NCI-H2107 (cell line): ENCODE measurements at regions not wholly inside any gene's neighbourhood (a gene's known extent, or its start where the extent isn't known, plus 50 kb on each side); places are given as distances from the start of the nearest gene placed in this dataset.
A peak's percentile ranks its signal among the peaks of the same experiment; 100 is the strongest.
"Not testable (repeated sequence)": the region's sequence is repeated elsewhere in the genome, so short reads cannot be mapped to it uniquely, and the experiment has no call there.

ENCODE experiments used
- DNase-seq: peaks from one replicate; lab custom pipeline; 2025; lab: John Stamatoyannopoulos, UW

DNA sequence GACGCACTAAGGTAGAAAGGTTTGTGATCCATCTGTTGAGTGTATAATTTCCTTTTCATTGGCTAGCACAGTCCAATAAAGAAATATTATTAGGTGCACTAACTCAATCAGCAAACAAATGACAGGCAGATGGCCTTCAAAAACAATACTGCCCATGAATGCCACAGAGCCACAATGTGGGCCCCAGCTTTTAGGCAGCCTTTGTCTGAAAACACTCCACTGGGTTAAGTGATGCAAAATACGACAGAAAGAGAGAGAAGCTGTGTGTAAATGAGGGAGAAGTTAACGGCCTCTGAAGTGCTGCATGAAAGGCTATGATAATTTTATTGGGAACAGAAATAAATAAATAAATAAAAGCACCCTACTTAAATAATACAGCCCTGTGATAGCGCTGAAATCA is 274.6 kb downstream of the NKX6-1 start:
- peak; percentile 28 for DNase-seq

DNA sequence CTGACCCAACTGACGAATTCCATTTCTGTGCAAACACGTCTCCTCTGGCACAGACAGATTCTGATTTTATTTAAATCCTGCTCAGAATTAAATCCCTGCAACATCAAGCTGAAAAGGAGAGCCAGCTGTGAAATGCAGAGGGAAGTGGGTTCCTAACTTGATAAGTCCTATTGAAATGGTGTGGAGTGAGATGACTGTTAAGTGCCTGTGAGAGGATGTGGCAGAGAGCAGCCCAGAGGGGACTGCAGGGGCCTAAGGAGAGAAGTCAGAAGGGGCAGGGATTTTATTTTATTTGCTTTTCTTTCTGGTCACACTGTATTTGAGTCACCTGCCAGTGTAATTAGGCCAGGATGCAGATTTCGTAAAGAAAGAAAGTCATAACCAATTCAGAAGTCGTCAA is 277.4 kb downstream of the NKX6-1 start:
- no peak for DNase-seq

GRCh38 chr4:84220990-84221389 is 278.1 kb downstream of the NKX6-1 start:
- DNase-seq, result no peak

GRCh38 chr4:84219656-84220055 is 279.4 kb downstream of the NKX6-1 start:
- DNase-seq, result no peak

GRCh38 chr4:84218031-84218430 is 281.1 kb downstream of the NKX6-1 start:
- no peak for DNase-seq

GRCh38 chr4:84215217-84215616 is 283.9 kb downstream of the NKX6-1 start:
- no peak for DNase-seq

DNA sequence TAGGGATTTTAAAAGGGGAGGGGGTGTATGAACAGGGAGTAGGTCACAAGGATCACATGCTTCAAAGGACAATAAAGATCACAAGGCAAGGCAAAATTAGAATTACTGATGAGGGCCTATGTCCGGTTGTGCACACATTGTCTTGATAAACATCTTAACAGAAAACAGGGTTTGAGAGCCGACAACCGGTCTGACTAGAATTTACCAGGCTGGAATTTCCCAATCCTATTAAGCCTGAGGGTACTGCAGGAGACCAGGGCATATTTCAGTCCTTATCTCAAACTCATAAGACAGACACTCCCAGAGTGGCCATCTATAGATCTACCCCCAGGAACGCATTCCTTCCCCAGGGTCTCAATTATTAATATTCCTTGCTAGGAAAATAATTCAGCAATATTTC is 292.9 kb downstream of the NKX6-1 start:
- DNase-seq, result not testable (repeated sequence)

DNA sequence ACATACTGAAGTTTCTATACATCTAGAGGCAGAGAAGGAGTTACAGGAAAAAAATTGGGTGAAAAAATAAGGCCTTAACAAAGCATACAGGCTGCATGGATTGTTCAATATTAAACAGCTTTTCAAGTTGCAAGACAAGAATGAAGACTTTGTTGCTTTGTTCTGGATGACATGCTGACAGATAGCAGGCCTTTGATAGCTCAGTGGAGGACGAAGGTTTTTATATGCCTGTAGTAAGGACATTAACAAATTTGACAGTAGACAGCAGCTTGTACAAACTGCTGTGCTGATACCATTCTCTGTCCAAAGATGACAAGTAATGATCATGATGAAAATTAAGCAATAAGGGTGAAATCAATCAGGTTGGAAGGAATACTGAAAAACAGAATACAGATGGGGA is 309.9 kb downstream of the NKX6-1 start:
- no peak for DNase-seq

DNA sequence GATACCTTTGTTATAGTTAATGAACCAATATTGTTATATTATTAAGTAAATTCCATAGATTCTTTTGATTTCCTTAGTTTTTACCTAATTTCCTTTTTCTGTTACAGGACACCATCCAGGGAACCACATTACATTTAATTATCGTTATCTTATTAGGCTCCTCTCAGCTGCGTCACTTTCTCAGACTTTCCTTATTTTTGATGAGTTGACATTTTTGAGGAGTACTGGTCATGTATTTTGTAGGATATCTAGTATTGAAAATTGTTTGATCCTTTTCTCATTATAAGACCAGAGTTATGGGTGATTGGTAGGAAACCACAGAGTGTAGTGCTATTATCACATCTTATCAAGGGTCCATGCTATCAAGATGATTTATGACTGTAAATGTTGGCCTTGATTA is 319.7 kb downstream of the NKX6-1 start:
- DNase-seq, result no peak

GRCh38 chr4:84177831-84178542 is 321.1 kb downstream of the NKX6-1 start:
- DNase-seq, result no peak

DNA sequence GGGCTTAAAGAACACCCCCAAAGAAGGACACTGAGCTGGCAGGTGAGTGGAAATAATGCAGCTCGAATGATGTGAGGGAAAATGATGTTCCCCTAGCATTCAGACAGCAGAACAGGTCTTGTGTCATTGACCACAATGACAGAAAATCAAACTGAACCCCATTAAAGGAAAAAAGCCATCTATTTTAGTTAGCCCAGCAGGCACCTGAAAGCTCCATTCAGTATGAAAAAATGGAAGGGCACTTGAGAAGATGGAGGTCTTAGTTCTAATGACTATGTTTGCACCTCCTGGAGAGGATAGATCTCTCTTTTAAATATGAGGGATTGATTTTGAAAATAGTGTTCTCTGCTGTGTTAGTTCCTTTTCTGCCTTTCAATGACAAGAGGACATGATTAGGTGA is 323.1 kb downstream of the NKX6-1 start:
- no peak for DNase-seq

DNA sequence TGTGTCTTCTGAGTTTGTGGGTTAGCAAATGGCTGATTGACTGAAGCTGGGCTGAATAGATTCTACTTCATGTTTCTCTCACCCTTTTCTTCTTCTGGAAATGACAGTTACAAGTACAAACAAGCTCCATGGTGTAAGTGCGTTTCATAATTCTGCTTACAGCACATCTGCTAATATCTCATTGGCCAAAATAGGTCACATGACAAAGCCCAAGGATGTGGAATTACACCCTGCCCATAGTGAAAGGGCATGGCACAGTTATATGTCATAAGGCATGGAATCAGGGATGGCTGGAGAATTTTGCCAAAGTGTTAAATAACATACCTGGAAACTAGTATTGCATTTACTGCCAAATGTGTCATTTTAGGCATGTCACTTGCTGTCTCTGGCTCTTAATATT is 327.2 kb downstream of the NKX6-1 start:
- no peak for DNase-seq

GRCh38 chr4:84167564-84167963 is 331.5 kb downstream of the NKX6-1 start:
- DNase-seq, result no peak

DNA sequence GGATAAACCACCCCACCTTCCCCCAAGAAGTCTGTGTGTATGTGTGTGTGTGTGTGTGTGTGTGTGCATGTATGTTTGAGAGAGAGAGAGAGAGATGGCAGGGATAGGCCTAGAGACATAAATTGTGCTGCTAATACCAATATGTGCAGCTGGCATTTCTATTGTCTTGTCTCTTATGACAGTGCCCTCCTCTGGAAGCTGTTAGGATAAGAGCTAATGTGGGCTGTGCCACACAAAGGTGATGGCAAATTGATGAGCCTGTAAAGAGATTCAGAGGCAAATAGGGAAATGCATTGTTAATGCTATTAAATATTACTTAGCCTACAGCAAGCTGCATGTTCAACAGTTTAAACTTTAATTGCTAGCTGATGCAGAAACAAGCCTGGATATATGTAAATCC is 332.0 kb downstream of the NKX6-1 start:
- no peak for DNase-seq

GRCh38 chr4:84166486-84166885 is 332.6 kb downstream of the NKX6-1 start:
- no peak for DNase-seq

- no peak for DNase-seq
These were observed 334.9 kb downstream of the NKX6-1 start for GRCh38 chr4:84164201-84164600.

DNA sequence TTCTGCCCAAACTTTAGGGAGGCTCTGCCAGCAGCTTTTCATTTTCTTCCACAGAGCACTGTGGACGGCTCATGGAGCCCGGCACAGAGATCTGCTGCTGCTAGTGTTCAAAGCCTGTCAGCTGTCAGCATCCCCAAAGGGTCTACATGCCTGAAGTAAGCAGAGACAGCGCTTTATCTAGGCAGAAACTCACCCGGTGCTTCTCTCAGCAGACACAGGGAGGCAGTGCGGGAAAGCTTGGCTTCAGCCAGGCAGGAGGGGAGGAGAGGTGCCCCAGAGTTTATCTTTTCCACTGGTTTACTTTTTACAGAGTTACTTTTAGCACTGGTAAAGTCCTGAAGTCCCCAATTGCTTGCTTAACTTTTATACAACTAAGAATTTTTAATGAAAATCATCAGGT is 339.3 kb downstream of the NKX6-1 start:
- DNase-seq, result no peak

DNA sequence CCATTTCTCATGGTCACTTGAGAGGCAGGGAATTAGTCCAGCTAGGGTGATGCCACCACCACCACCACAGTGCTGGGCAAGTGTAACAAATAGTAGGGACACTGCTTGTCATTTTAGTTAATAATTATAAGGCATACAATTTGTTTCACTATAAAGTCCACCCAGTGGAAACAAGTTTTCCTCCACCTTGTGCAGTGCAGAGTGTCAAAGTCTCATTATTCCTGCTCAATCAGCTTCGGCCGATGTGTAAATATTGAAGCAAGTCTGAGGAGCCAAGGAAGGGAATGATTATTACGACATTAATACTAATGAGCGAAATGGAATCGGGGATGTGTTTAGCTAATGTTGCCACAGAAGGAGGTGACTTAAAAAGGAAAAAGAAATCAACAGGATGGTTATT is 340.4 kb downstream of the NKX6-1 start:
- DNase-seq, result no peak

DNA sequence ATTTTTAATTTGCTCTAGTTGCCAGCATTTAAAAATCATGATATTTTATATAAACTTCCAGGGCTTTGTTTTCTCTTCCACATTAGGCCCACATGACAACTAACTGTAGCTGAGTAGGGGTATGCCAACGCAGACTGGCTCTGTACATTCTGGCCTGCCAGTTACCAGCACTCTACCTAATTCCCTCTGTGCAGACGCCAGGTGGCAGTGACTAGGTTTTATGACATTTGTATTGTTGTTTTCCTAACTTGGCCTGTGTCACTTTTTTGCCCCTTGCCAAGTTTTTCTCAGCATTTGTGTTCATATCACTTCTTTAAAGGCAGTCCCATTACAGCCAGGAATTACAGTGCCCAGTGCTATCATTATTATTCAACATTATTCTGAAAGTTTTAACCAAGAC is 347.5 kb downstream of the NKX6-1 start:
- DNase-seq, result no peak

GRCh38 chr4:84150177-84150576 is 348.9 kb downstream of the NKX6-1 start:
- DNase-seq, result no peak

DNA sequence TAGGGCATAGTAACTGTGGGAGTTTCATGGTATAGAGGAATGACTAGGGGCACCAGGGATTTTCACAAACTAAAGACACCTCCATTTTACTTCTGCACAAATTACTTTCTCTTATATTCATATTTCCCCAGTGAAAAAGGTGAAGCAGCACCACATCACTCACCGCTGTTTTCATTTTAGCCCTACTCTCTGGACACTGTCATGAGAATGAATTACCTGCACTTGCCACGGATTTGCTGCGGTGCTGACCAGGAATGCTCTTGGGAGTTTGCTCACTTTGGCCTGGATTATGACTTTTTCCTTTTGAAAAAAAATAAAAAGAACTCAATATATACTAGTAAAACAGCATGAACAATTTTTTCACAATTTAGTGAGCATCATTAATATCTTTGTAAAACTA is 351.3 kb downstream of the NKX6-1 start:
- DNase-seq, result no peak

GRCh38 chr4:84146300-84146959 is 352.7 kb downstream of the NKX6-1 start:
- DNase-seq, result no peak

DNA sequence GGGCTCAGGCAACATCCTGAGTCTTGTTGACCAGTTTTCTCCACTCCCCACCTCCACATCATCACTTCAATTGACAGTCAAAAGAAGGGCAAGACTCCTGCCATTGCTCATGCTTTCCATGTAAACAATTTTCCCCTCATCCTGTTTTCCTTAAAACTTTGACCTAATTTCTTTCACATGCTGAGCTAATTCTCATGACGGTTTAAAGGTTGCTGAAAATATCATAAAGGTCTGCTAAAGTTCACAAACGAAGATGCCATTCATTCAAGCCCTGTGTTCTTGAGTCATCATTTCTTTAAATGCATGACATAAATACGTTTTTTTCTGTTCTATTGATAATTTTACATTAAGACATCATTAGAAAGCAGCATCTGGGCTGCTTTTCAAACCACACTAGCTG is 353.9 kb downstream of the NKX6-1 start:
- no peak for DNase-seq

DNA sequence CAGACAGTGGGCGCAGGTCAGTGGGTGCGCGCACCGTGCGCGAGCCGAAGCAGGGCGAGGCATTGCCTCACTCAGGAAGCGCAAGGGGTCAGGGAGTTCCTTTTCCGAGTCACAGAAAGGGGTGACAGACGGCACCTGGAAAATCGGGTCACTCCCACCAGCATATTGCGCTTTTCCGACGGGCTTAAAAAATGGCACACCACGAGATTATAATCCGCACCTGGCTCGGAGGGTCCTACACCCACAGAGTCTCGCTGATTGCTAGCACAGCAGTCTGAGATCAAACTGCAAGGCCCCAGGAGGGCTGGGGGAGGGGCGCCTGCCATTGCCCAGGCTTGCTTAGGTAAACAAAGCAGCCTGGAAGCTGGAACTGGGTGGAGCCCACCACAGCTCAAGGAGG is 372.2 kb downstream of the NKX6-1 start:
- not testable (repeated sequence) for DNase-seq
